Liver (tissue), 8 donors: ENCODE measurements at regions not wholly inside any gene's neighbourhood (a gene's known extent, or its start where the extent isn't known, plus 50 kb on each side); places are given as distances from the start of the nearest gene placed in this dataset.

ENCODE experiments used
- DNase-seq: peaks from one replicate; pipeline ENCODE4 v3.0.0-alpha.2; 2017; ENCODE audit warnings: low spot score
- H3K27ac ChIP-seq, 2 donors: one replicate each; pipeline ENCODE4 v1.7.0; 2013; ENCODE audit warnings: inconsistent platforms in 2 of 2, low read length in 2 of 2, control low read depth in 1 of 2, low read depth in 1 of 2, mild to moderate bottlenecking in 1 of 2
- H3K27me3 ChIP-seq, 4 donors: one replicate each; pipeline versions ENCODE4 v1.6.1 to v1.7.0; 2013; ENCODE audit warnings: low read length in 3 of 4, inconsistent platforms in 1 of 4, mild to moderate bottlenecking in 1 of 4, moderate library complexity in 1 of 4; ENCODE audit not compliant: control insufficient read depth in 4 of 4, insufficient read depth in 4 of 4
- H3K36me3 ChIP-seq, 4 donors: one replicate each; pipeline versions ENCODE4 v1.6.1 to v1.7.0; 2013; ENCODE audit warnings: low read length in 3 of 4, mild to moderate bottlenecking in 3 of 4, low read depth in 1 of 4, moderate library complexity in 1 of 4; ENCODE audit not compliant: control insufficient read depth in 4 of 4, insufficient read depth in 3 of 4
- H3K4me1 ChIP-seq, 4 donors: one replicate each; pipeline versions ENCODE4 v1.6.1 to v1.7.0; 2013; ENCODE audit warnings: low read length in 3 of 4, mild to moderate bottlenecking in 3 of 4, moderate library complexity in 1 of 4; ENCODE audit not compliant: control insufficient read depth in 4 of 4, insufficient read depth in 4 of 4
- H3K4me3 ChIP-seq, 3 donors: one replicate each; pipeline versions ENCODE4 v1.6.1 to v1.7.0; 2013; ENCODE audit warnings: low read length in 3 of 3, control low read depth in 1 of 3, low read depth in 1 of 3, mild to moderate bottlenecking in 1 of 3
- H3K9ac ChIP-seq, 2 donors: one replicate each; pipeline ENCODE4 v1.7.0; 2013; ENCODE audit warnings: low read length in 2 of 2, mild to moderate bottlenecking in 2 of 2, moderate library complexity in 2 of 2, control low read depth in 1 of 2, low read depth in 1 of 2
- H3K9me3 ChIP-seq, 4 donors: one replicate each; pipeline versions ENCODE4 v1.6.1 to v1.7.0; 2013; ENCODE audit warnings: low read length in 3 of 4; ENCODE audit not compliant: control insufficient read depth in 4 of 4
- ATF3 ChIP-seq: IDR thresholded peaks from 2 replicates; pipeline ENCODE4 v1.6.1; 2016; ENCODE audit warnings: antibody characterized with exemption
- CTCF ChIP-seq: fragments of 150-350 bp; IDR thresholded peaks from 2 replicates; pipeline ENCODE4 v1.5.1; 2017; ENCODE audit warnings: improper control_type of control experiment, low read depth, low read length; ENCODE audit not compliant: missing input control
- EGR1 ChIP-seq, 2 donors: IDR thresholded peaks; 2 replicates each; pipeline ENCODE4 v1.6.1; 2016 to 2018; ENCODE audit warnings: antibody characterized with exemption in 2 of 2, low read depth in 2 of 2
- FOXA2 ChIP-seq: IDR thresholded peaks from 2 replicates; pipeline ENCODE4 v1.6.1; 2016; ENCODE audit warnings: antibody characterized with exemption
- GABPA ChIP-seq, 2 donors: IDR thresholded peaks in 1 of 2; conservative IDR thresholded peaks in 1 of 2; 2 replicates each; pipeline ENCODE4 v1.6.1; 2016; ENCODE audit warnings: antibody characterized with exemption in 2 of 2, mild to moderate bottlenecking in 1 of 2, moderate library complexity in 1 of 2
- HNF4A ChIP-seq, 2 donors: conservative IDR thresholded peaks; 2 replicates each; pipeline ENCODE4 v1.6.1; 2016; ENCODE audit warnings: antibody characterized with exemption in 2 of 2, mild to moderate bottlenecking in 2 of 2
- HNF4G ChIP-seq: IDR thresholded peaks from 2 replicates; pipeline ENCODE4 v1.6.1; 2016; ENCODE audit warnings: antibody characterized with exemption
- JUND ChIP-seq, 2 donors: IDR thresholded peaks; 2 replicates each; pipeline ENCODE4 v1.6.1; 2016; ENCODE audit warnings: antibody characterized with exemption in 2 of 2
- NR2F2 ChIP-seq: IDR thresholded peaks from 2 replicates; pipeline ENCODE4 v1.6.1; 2016; ENCODE audit warnings: antibody characterized with exemption
- RAD21 ChIP-seq, 2 donors: IDR thresholded peaks; 2 replicates each; pipeline ENCODE4 v1.6.1; 2016; ENCODE audit warnings: antibody characterized with exemption in 2 of 2, mild to moderate bottlenecking in 2 of 2
- REST ChIP-seq: IDR thresholded peaks from 2 replicates; pipeline ENCODE4 v1.6.1; 2016; ENCODE audit warnings: antibody characterized with exemption, mild to moderate bottlenecking
- RXRA ChIP-seq, 2 donors: IDR thresholded peaks; 2 replicates each; pipeline ENCODE4 v1.6.1; 2017 to 2018; ENCODE audit warnings: antibody characterized with exemption in 2 of 2, mild to moderate bottlenecking in 1 of 2
- SP1 ChIP-seq: IDR thresholded peaks from 2 replicates; pipeline ENCODE4 v1.6.1; 2018; ENCODE audit warnings: antibody characterized with exemption, mild to moderate bottlenecking
- TAF1 ChIP-seq: conservative IDR thresholded peaks from 2 replicates; pipeline ENCODE4 v1.6.1; 2016; ENCODE audit warnings: antibody characterized with exemption, mild to moderate bottlenecking
- whole genome bisulfite sequencing: extraction: QIAGEN DNeasy Blood & Tissue Kit; methylation state at CpG from one replicate; pipeline ENCODE4 v1.1.7; 2013; 5-methylcytosine and 5-hydroxymethylcytosine counted together
- donor health status: healthy.
- donor health status: healthy.
- donor health status: healthy.
- donor health status: healthy.
- donor health status: healthy.

- TF ChIP-seq CTCF (no peak), HNF4A (conservative IDR thresholded peaks at IDR 0.05) (peak in 1 of 2 donors; percentile 10), GABPA (IDR thresholded peaks at IDR 0.05 in 1 of 2, conservative IDR thresholded peaks at IDR 0.05 in 1 of 2) (no peak), TAF1 (no peak), ATF3 (no peak), JUND (IDR thresholded peaks at IDR 0.05) (peak in 1 of 2 donors; percentile 38), SP1 (no peak)
Observed at GRCh38 chr7:131238347-131238931, 89.2 kb upstream of the MKLN1 start (continued).

GRCh38 chr7:131241386-131241785 lies 86.3 kb upstream of the MKLN1 start:
- no peak for TF ChIP-seq CTCF
- no peak for TF ChIP-seq NR2F2
- no peak for TF ChIP-seq SP1
- TF ChIP-seq FOXA2: no peak
- TF ChIP-seq REST: no peak
- no peak for TF ChIP-seq TAF1
- TF ChIP-seq RAD21 (IDR thresholded peaks at IDR 0.05): no peak
- WGBS: 98% methylated on average over 3 of the region's 3 CpGs
- Histone ChIP-seq H3K27me3 (no peaks in the 10 kb centered on the region), H3K27ac (no peak overlapping the region), H3K4me1 (no peaks in the 10 kb centered on the region), H3K9ac (no peak overlapping the region), H3K36me3 (no peaks in the 10 kb centered on the region), H3K9me3 (no peaks in the 10 kb centered on the region), H3K4me3 (no peak overlapping the region)
- no peak for DNase-seq

- no peaks in the 10 kb centered on the region for H3K9me3 ChIP-seq
- no peak overlapping the region for H3K27ac ChIP-seq
- no peaks in the 10 kb centered on the region for H3K36me3 ChIP-seq
- no peaks in the 10 kb centered on the region for H3K4me1 ChIP-seq
- H3K9ac ChIP-seq: no peak overlapping the region
- no peak overlapping the region for H3K4me3 ChIP-seq
- no peak for DNase-seq
- no peaks in the 10 kb centered on the region for H3K27me3 ChIP-seq
- WGBS: 95% methylated on average over 10 of the region's 10 CpGs
- TF ChIP-seq HNF4G (no peak), RXRA (IDR thresholded peaks at IDR 0.05) (no peak), EGR1 (IDR thresholded peaks at IDR 0.05; ENCODE audit: low read depth in 2 of 2) (no peak), RAD21 (IDR thresholded peaks at IDR 0.05) (no peak), REST (no peak), ATF3 (no peak), NR2F2 (no peak), CTCF (no peak)
Observed at GRCh38 chr7:131242123-131242650, 85.5 kb upstream of the MKLN1 start.
